ENCODE measurements at regions not wholly inside any gene's neighbourhood (a gene's known extent, or its start where the extent isn't known, plus 50 kb on each side); places are given as distances from the start of the nearest gene placed in this dataset.
"Not testable (repeated sequence)": the region's sequence is repeated elsewhere in the genome, so short reads cannot be mapped to it uniquely, and the experiment has no call there.

GRCh38 chr15:24088941-24089340, 401.8 kb upstream of the NDN start:
- not testable (repeated sequence) for TF ChIP-seq CTCF, POLR2A (IDR thresholded peaks at IDR 0.05)

Data from prostate gland (tissue), 2 donors.